Dedifferentiated amniotic fluid mesenchymal stem cell (primary cell): ENCODE measurements at regions not wholly inside any gene's neighbourhood (a gene's known extent, or its start where the extent isn't known, plus 50 kb on each side); places are given as distances from the start of the nearest gene placed in this dataset.

Experiments used
- DNase-seq: peaks from one replicate; pipeline ENCODE4 v3.0.0-alpha.2; 2016; ENCODE audit errors: extremely low spot score

DNA sequence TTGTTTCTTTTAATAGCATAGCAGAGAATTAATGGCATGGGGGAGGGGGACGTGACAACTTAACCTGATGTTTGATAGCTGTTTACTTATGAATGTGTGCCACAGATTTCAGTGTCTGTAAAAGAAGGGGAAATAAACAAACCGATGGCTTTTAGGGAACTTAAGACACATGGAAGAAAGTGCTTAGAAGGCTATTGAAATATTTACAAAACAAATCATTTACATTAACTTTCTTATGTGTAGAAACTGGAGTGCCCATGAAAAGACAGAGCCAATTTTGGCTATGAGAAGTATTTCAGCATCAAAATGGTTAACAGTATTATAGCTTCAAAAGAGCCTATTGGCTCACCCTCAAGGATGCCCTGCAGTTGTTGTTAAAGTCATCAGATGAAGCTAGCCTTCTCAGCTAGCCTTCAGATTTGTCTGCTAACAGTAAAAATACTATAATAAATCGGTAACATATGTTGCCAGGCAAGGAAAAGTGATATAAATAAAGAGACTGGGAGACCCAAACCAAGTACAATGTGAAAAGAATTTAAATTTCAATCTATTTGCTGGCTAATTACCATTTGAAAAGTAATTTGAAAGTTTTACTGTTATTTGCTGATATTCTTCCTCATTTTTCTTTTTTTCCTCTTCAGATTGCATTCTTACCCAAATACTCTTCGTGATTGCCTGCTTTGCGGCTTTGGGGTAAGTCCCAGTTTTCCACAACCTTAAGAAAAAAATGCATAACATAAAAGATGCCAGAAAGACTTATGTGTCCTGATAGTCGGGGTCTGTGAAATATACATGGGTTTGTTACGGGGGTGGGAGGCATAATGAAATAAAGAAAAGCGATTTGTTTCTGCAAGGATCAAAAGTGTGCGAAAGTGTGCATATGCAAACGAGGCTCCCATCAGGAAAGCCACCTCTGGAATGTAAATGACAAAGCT lies 256.4 kb downstream of the MEIS1 start:
- DNase-seq, result no peak

DNA sequence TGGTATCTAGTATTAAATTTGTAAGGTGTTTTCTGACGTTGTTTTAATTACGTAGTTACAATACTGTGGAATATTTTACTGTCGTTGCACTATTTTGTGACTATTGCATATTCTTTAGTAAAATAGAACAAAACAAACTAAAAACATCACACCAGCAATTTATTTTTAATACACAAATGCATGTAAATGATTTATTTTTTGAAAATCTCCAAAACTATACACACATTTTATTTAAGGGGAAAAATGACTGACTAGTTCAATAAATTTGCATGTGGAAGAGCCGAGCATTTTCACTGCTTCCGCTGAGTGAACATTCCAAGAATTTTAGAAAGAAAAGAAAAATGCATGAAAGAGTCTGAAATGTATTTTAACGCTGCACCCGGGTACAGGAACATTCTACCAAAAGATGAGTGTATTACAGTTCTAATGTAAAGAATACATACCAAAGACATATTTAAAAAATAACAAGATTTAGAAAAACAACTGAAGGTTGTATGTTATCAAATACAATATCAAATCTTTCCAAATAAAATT lies 257.7 kb downstream of the MEIS1 start:
- no peak for DNase-seq

DNA sequence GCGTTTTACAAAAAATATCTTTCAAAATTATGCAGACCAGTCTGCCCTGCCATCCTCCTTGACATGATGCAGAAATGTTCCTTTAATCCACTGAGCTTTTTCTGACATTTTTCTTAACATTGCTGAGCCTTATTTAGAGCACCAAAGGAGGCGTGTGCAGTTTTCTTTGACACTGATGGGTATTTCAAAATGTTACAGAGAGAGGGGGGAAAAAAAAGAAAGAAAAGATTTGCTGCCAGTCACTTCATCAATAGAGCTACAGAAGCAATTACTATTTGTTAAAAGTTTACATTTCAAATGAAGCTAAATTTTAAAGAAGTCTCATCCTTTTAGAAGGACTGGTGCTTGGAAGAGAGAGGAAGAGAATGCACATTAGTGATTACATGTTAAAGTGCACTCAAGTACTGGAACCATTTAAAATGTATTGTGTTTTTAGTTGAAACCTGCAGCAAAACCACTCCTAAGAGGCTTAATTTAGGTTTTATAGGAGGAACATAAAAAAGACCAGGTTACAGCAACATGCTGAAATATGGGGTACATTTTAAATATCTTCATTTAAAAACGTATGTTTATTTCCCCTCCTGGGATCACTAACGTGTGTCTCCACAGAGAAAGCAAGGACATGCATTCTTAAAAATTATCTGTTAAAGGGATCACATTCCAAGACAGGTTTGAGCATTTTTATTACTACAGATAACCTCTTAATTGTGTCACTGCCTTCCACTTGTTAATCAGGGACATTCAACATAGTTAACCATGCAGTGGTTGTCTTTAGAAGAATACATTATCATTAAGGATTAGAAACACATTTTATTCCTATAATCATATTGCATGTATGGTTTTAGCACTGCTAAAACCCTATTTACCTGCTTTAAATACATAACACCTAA lies 258.4 kb downstream of the MEIS1 start:
- no peak for DNase-seq

DNA sequence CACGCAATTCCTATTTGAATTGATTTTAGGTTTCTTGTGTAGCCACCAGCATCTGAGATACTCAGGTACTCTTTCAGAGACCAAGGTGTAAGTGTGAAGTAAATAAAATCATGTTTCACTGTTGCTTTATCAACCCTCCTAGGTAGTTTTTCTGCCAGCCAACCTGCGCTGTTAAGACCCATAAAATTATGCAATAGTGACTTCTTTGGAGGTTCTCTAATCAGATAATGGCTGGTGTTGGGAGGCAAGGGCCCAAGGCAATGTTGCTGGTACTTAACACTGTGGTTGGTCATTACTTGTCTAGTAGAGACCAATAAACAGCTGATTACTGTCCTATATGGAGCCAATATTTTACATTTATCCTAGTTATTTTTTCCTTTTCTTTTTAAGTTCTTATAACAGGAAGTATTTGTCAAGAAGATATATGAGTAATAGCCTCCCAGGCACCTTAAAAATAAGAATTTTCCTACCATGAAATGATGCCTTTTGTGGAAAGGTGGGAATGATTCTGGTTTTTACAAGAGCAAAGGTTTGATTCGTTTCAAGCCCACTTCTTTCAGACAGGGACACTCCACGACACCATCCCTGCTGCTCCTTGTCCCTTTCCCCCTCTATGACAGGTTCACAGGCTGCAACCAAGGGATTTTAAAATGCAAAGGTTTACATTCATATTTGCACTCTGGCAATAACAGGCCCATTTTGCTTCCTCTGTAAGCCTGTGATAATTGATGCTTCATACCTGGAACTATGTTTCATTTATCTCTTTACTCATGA lies 259.3 kb downstream of the MEIS1 start:
- no peak for DNase-seq

DNA sequence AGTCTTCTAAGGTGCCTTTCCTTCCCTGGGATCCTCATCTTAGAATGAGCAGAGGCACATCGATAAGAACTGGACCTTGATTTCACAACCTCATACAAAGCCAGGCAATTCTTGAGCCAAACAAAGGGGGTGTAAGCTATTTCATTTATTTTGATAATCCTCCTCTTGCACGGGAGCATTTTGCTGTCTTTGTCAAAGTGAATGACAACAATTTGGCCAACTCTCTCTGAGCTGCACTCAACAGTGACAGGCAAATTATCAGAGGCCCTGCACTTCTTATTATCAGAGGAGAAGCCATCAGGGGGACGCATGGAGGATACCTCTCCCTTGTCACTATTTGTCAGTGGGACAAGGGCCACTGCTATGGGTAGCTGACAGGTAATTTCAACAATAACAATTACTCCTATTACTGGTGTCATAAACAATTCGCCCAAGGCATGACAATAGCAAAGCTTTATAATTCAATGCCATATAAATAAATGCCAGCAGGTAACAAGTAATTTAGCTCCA lies 260.4 kb downstream of the MEIS1 start:
- no peak for DNase-seq

DNA sequence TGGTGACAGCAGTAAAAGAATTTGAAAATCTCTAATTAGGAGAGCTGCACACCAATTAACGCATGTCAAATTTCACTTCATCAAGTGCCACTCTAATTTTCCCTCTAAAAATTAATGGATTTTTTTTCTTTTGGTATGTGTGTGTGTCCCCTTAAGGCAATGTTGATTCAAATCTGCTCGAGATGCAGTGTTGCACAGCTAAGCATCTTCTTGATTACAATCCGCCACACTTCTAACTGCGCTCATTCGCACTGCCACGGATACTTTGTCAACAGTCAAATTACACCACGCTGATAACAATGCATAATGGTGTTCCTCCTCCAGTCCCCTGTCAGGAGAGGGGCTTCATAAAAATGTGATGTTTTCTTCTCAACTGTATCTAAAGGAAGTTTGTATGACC lies 261.4 kb downstream of the MEIS1 start:
- no peak for DNase-seq

DNA sequence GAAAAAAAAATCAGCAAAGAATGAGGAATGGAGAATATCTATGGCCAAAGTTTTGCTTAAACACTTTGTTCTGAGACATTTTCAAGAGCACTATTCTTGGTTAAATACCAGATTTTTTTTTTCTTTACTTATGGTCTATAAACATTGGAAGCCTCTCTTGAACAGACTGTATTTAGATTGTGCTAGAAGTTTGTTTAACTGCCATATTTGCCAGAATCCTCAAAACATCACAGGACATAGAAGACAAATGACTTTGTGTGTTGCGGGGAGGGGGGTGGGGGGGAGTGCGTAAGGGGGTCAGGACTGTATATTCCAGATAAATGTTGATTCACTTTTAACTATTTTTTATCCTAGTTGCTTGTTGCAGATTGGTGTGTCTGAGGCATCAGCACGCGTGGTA lies 262.0 kb downstream of the MEIS1 start:
- no peak for DNase-seq

DNA sequence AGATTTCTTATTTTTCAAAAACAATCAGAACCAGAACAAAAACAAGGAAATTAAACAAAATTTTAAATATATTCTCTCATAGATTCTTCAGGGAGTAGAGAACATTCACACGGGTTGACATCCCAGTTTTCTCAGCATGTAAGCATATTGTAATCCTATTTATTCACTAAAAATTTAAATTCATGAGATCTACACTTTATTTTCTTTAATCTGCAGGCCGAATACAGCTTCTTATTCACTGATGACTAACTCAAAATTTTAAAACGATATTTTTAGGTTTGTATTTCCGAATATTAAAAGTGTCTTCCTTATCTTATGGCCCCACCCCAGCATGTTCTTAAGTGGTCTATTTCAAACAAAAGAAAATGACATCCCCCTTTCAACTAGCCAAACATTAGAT lies 262.4 kb downstream of the MEIS1 start:
- no peak for DNase-seq

DNA sequence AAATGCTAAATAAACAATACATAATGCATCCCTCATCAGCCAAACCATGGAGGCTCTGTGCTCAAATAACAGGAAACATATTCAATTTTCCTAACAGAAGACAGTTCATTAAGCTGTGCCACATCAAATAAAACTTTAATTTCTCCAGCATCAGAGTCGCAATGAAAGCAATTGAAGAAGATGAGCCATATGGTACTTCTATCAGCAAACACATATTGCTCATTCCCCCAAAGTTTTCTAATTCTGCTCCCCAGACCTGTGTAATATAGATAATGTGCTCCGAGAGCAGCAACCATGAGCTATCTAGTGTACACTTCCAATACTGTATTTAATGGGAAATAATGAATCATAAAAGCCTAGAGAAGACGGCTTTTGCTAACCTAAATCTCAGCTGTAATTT lies 263.2 kb downstream of the MEIS1 start:
- DNase-seq, result no peak

DNA sequence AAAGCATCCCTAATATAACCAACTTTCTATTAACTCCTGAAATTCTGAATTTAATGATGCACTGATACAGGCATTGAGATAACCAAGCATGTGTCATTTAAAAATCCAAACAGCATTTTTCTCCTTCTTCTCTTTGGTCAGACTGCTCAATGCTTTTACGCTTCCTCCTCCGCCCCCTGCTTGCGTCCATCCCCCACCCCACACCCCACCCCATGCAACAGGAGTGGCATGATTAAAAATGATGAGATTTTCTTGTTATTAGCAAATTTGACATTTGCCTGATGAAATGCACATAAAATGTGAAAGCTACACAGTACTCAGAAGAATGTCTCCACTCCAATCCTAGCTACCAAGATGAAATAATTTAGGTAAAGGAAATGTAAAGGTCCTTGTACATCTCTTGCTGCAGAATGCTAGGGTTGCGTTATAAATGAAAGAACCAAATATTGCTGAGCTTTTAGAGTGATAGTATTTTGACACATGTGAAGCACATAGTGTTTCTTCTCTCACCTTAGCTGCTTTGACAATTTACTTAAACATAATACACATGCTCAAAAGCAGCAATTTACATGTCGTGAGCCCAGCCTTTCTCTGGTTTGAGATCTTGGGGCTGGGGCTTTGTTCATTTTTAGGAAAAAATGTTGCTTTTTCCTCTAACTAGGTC lies 263.8 kb downstream of the MEIS1 start:
- DNase-seq, result no peak

DNA sequence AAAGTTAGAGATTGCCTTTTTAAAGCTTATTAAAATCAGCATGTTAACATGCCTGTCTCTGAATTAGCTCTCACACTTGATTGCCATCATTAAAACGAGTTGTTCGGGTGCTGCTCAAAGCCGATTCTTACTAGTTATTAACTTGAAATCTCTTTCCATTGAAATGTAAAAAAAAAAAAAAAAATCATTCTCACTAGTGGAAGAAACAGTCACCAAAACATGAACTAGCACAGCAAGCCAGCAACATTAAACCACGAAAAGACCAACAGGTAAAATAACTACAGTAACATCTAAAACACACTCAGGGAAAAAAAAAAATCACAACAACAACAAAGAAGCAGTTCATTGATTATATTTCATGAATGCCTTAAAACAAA lies 264.5 kb downstream of the MEIS1 start:
- DNase-seq, result no peak

DNA sequence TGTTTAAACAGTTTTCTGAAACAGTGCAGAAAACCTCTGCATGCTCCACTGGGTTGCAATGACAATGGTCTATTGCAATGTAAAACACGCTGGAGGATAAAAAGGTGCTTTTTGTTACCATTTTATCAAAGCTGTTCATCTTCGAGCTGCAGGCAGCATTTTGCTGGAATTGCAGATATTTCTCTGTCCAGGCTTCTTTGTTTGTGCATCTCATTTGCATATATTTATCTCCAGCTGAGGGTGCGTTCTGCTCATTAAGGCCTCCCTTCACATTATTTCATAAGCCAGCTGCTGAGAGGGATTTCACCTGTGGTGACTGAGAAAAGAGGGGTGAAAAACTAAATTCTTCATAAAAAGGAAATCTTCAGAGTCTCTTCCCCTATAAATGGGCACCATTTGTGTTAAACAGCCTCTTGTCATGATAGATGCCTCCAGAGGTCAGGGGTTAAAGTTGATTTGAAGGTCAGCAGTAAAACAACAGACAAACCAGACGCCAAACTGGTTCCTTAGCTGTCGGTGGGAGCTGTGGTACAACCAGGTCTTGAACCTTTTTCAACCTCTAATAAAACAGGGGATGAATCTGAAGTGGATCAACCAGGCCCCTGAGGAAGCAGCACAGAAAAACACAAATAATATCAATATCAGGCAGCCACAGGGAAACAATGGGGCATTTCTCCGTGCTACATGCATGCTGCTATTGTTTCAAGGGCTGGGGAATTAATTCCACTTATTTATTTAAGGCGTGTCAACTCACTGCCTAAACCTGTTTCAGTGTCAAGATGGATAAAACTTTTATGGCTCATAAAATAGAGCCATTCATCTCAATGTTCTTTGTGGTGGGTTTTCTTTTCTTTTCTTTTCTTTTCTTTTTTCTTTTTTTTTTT lies 265.1 kb downstream of the MEIS1 start:
- no peak for DNase-seq

DNA sequence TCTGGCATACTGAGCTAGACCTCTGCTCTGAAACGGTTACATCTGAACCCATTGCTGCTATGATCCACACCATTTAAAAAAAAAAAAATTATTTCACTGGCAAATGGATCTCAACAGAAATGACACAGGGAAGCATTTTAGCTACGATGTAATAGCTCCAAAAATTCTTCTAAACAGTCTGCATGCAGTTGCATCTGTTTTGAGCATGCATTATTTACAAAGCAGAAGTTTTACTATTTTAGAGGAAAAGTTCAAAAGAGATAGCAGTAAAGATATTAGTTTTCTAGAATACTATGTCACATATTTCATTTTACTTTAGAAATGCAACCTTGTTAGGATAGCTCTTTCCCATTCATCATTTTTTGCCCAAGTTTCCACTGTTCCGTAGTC lies 265.7 kb downstream of the MEIS1 start:
- DNase-seq, result no peak

DNA sequence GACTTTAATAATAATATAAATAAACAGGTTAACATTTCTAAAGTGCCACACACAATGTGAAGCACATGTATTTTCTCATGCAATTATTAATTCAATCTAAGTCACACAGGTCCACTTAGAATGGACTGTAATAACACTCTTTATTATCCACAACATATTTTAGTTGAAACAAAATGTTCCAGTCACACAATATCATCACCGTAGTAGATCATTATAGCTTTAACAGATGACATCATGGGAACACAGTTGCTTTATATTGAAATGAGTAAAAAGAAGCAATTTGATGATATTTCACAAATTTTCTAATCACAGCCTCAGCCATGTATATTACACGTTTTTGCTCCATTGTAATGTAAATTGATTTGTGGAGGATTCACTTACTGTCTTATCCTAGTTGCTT lies 266.3 kb downstream of the MEIS1 start:
- DNase-seq, result no peak

DNA sequence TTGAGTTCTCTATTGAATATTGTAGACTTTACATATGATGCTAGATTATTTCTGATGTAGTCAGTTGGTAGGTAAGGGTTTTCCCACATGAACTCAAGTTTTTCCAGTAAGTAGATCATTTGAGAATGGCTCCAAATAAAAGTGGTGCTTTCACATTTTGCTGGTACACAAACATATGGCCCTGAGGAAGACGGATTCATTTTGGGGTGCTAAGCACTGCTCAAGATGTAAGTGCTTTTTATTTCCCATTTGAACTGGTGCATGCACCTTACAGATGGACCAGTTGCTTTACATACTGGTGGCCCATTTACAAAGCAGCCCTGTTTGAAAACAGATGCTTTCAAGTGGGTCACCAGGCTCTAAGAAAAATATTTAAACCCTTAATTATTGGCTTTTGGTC lies 266.7 kb downstream of the MEIS1 start:
- DNase-seq, result no peak

DNA sequence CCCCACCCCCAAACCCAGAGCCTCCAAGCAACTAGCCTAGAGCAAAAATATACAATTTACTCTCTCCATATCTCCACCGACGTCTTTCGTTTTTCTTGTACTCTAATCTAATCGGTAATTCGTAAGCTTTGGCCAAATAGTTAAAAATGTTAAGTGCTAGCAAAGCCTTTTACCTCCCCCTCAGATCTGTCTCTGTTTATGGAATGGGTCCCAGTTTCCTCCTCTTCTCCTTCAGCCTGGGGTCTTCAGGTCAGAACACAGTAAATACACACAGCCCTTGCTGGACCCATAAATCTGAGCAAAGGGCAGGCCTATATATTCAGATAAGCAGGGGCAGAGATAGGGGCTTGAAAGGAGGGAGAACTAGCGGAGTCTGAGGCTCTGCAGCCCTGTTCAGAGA lies 267.4 kb downstream of the MEIS1 start:
- no peak for DNase-seq

DNA sequence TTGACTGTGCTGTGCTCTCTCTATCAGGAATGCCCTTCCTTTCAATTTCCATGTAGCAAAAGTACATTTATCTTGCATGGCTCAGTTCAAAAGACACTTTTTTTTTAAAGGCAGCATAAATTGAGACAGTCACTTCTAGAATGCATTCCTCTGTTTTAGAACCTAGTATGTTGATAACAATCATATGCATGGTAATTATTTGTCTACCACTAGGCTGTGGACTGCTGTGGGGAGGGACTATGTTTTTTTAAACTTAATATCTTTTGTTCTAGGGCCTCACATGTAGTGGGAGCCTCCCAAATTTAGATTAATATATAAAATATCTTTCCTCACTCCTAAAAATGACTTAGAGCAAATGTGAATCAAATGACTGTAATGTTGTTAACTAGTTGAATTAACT lies 269.9 kb downstream of the MEIS1 start:
- DNase-seq, result no peak

DNA sequence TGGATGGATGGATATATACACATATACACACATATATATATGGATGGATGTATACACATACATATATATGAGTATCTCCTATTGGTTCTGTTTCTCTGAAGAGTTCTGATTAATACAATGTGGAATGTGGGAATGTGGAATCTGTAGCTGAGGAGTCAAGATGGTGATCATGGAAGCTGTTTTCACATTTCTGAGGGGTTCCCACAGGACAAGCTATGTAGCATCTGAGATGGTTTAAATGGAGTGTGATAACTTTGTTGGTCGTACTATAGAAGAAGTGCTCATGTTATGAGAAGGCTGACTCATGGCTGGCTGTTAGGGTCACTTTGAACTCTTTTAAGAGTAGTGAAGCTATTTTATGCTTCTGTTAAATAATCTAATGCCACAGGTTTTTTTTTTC lies 279.7 kb downstream of the MEIS1 start:
- DNase-seq, result no peak

DNA sequence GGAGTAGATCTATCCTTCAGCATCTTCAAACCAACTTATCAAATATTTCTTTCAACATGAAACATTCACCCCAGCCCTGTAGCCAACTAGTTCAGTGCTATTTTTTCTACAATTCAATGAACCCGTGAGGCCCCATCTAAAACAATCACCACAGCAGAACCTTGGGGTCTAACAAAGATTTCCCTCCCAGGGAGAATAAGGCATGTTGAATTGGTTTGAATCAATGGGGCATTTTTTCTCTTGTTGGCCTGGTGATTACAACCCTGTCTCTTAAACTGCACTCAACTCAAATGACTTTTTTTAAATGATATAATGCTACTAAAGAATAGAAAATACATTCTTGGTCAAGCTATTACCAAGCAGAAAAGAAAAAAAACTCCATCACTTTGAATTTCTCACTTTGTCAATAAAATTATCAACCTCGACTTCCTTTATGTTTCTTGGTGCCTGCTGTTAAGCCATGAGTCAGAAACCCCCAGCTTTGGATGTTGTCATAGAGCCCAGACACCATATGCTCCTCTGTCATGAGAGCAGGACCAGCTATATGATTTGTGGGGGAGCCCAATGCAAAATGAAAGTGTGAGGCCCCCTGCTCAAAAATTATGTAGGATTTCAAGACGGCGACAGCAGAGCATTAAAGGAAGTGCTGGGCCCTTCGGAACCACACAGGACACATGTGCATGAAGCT lies 282.4 kb downstream of the MEIS1 start:
- no peak for DNase-seq

DNA sequence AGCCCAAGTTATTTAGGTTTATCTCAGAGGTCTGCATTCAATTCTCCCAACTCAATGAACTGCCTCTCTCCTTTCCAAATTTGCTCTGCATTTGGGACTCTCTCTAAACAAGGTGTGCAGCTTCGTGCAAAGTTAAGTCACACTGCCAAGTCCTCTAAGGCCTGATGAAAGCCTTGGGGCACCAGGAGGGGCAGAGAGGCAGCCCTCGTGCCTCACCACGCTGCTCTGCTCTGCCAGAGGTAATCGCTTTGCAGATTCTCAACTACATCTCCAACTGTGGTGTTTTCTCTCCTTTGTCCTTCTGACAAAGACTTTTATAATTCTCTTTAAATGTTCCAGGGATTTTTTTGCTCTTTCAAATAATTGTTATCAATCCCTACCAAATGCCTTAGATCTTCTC lies 283.0 kb downstream of the MEIS1 start:
- DNase-seq, result no peak
